GM21423 (cell line): ENCODE measurements at regions not wholly inside any gene's neighbourhood (a gene's known extent, or its start where the extent isn't known, plus 50 kb on each side); places are given as distances from the start of the nearest gene placed in this dataset.
"Not testable (repeated sequence)": the region's sequence is repeated elsewhere in the genome, so short reads cannot be mapped to it uniquely, and the experiment has no call there.

ENCODE experiments used
- ATAC-seq: cut with Tn5 transposase; IDR thresholded peaks from one replicate; pipeline ENCODE4 v1.9.1; 2021; ENCODE audit warnings: mild to moderate bottlenecking, moderate library complexity; ENCODE audit not compliant: unreplicated experiment

GRCh38 chr2:144673456-144673855 lies 153.5 kb upstream of the ZEB2 start:
- ATAC-seq: no peak

- ATAC-seq: no peak
Measured at GRCh38 chr2:144671695-144672455, 152.0 kb upstream of the ZEB2 start.

GRCh38 chr2:144670738-144671137 lies 150.8 kb upstream of the ZEB2 start:
- ATAC-seq: no peak

- no peak for ATAC-seq
Measured at GRCh38 chr2:144670080-144670479, 150.2 kb upstream of the ZEB2 start.

- ATAC-seq: no peak
Measured at GRCh38 chr2:144669196-144669987, 149.5 kb upstream of the ZEB2 start.

GRCh38 chr2:144668493-144669110 lies 148.7 kb upstream of the ZEB2 start:
- no peak for ATAC-seq

- ATAC-seq: no peak
Measured at GRCh38 chr2:144666032-144666431, 146.1 kb upstream of the ZEB2 start.

- ATAC-seq: no peak
Measured at GRCh38 chr2:144663207-144663606, 143.3 kb upstream of the ZEB2 start.

- no peak for ATAC-seq
Measured at GRCh38 chr2:144660518-144661316, 140.8 kb upstream of the ZEB2 start.

- no peak for ATAC-seq
Measured at GRCh38 chr2:144659731-144660275, 139.9 kb upstream of the ZEB2 start.

- ATAC-seq: no peak
Measured at GRCh38 chr2:144654523-144654922, 134.6 kb upstream of the ZEB2 start.

GRCh38 chr2:144650907-144651306 lies 131.0 kb upstream of the ZEB2 start:
- no peak for ATAC-seq

- no peak for ATAC-seq
Measured at GRCh38 chr2:144648837-144649465, 129.0 kb upstream of the ZEB2 start.

GRCh38 chr2:144645083-144645778 lies 125.3 kb upstream of the ZEB2 start:
- ATAC-seq: no peak

GRCh38 chr2:144644549-144644948 lies 124.6 kb upstream of the ZEB2 start:
- no peak for ATAC-seq

GRCh38 chr2:144643537-144644336 lies 123.8 kb upstream of the ZEB2 start:
- ATAC-seq: no peak

GRCh38 chr2:144642856-144643255 lies 122.9 kb upstream of the ZEB2 start:
- ATAC-seq: no peak

- no peak for ATAC-seq
Measured at GRCh38 chr2:144642131-144642530, 122.2 kb upstream of the ZEB2 start.

GRCh38 chr2:144638250-144638649 lies 118.3 kb upstream of the ZEB2 start:
- ATAC-seq: not testable (repeated sequence)
